ENCODE measurements at regions not wholly inside any gene's neighbourhood (a gene's known extent, or its start where the extent isn't known, plus 50 kb on each side); places are given as distances from the start of the nearest gene placed in this dataset.

- 70 to 74% methylated on average over 7 of the region's 7 CpGs for WGBS, 2 donors
- DNase-seq: no peak
- TF ChIP-seq CTCF (IDR thresholded peaks at IDR 0.05; ENCODE audit: control extremely low read depth, extremely low read depth): no peak
- Histone ChIP-seq H3K9ac (ENCODE audit: insufficient read depth in 1 of 2, low read length in 2 of 2) (no peak overlapping the region), H3K36me3 (ENCODE audit: control insufficient read depth in 4 of 4, insufficient read depth in 4 of 4, low read length in 4 of 4) (no peaks in the 10 kb centered on the region), H3K27ac (ENCODE audit: low read depth in 1 of 2, low read length in 1 of 2) (no peak overlapping the region), H3K9me3 (ENCODE audit: control insufficient read depth in 4 of 4, insufficient read depth in 3 of 4, low read length in 3 of 4) (no peaks in the 10 kb centered on the region), H3K4me1 (ENCODE audit: control insufficient read depth in 5 of 5, insufficient read depth in 5 of 5, low read length in 5 of 5) (no peaks in the 10 kb centered on the region), H3K4me3 (no peak overlapping the region), H3K27me3 (ENCODE audit: control insufficient read depth in 3 of 3, insufficient read depth in 3 of 3, low read length in 2 of 3) (no peaks in the 10 kb centered on the region)
- no peak for ATAC-seq (ENCODE audit: insufficient read depth, low FRiP score)
These were observed 350.5 kb downstream of the LPIN1 start for GRCh38 chr2:12096788-12097449.

GRCh38 chr2:12097859-12098258, 351.4 kb downstream of the LPIN1 start:
- DNase-seq (no peak), ATAC-seq (ENCODE audit: insufficient read depth, low FRiP score) (no peak)
- Histone ChIP-seq H3K9ac (ENCODE audit: insufficient read depth in 1 of 2, low read length in 2 of 2) (no peak overlapping the region), H3K9me3 (ENCODE audit: control insufficient read depth in 4 of 4, insufficient read depth in 3 of 4, low read length in 3 of 4) (no peaks in the 10 kb centered on the region), H3K4me3 (no peak overlapping the region), H3K36me3 (ENCODE audit: control insufficient read depth in 4 of 4, insufficient read depth in 4 of 4, low read length in 4 of 4) (no peaks in the 10 kb centered on the region), H3K27ac (ENCODE audit: low read depth in 1 of 2, low read length in 1 of 2) (no peak overlapping the region), H3K4me1 (ENCODE audit: control insufficient read depth in 5 of 5, insufficient read depth in 5 of 5, low read length in 5 of 5) (no peaks in the 10 kb centered on the region), H3K27me3 (ENCODE audit: control insufficient read depth in 3 of 3, insufficient read depth in 3 of 3, low read length in 2 of 3) (no peaks in the 10 kb centered on the region)
- WGBS, 2 donors: 88 to 89% methylated on average over 7 of the region's 7 CpGs
- no peak for TF ChIP-seq CTCF (IDR thresholded peaks at IDR 0.05; ENCODE audit: control extremely low read depth, extremely low read depth)

- Histone ChIP-seq H3K27me3 (ENCODE audit: control insufficient read depth in 3 of 3, insufficient read depth in 3 of 3, low read length in 2 of 3) (no peaks in the 10 kb centered on the region), H3K27ac (ENCODE audit: low read depth in 1 of 2, low read length in 1 of 2) (no peak overlapping the region), H3K36me3 (ENCODE audit: control insufficient read depth in 4 of 4, insufficient read depth in 4 of 4, low read length in 4 of 4) (no peaks in the 10 kb centered on the region), H3K4me1 (ENCODE audit: control insufficient read depth in 5 of 5, insufficient read depth in 5 of 5, low read length in 5 of 5) (no peaks in the 10 kb centered on the region), H3K4me3 (no peak overlapping the region), H3K9ac (ENCODE audit: insufficient read depth in 1 of 2, low read length in 2 of 2) (no peak overlapping the region), H3K9me3 (ENCODE audit: control insufficient read depth in 4 of 4, insufficient read depth in 3 of 4, low read length in 3 of 4) (no peaks in the 10 kb centered on the region)
- ATAC-seq (ENCODE audit: insufficient read depth, low FRiP score) (no peak), DNase-seq (no peak)
- 82 to 85% methylated on average over 3 of the region's 3 CpGs for WGBS, 2 donors
- TF ChIP-seq CTCF (IDR thresholded peaks at IDR 0.05; ENCODE audit: control extremely low read depth, extremely low read depth): no peak
These were observed 352.9 kb downstream of the LPIN1 start for GRCh38 chr2:12099374-12099773.

- DNase-seq (no peak), ATAC-seq (ENCODE audit: insufficient read depth, low FRiP score) (no peak)
- H3K9me3 ChIP-seq (ENCODE audit: control insufficient read depth in 4 of 4, insufficient read depth in 3 of 4, low read length in 3 of 4): no peaks in the 10 kb centered on the region
- 94 to 96% methylated on average over 2 of the region's 2 CpGs for WGBS, 2 donors
- H3K36me3 ChIP-seq (ENCODE audit: control insufficient read depth in 4 of 4, insufficient read depth in 4 of 4, low read length in 4 of 4): no peaks in the 10 kb centered on the region
- no peak overlapping the region for H3K9ac ChIP-seq (ENCODE audit: insufficient read depth in 1 of 2, low read length in 2 of 2)
- H3K4me3 ChIP-seq: no peak overlapping the region
- no peak overlapping the region for H3K27ac ChIP-seq (ENCODE audit: low read depth in 1 of 2, low read length in 1 of 2)
- TF ChIP-seq CTCF (IDR thresholded peaks at IDR 0.05; ENCODE audit: control extremely low read depth, extremely low read depth): no peak
- no peaks in the 10 kb centered on the region for H3K27me3 ChIP-seq (ENCODE audit: control insufficient read depth in 3 of 3, insufficient read depth in 3 of 3, low read length in 2 of 3)
- H3K4me1 ChIP-seq (ENCODE audit: control insufficient read depth in 5 of 5, insufficient read depth in 5 of 5, low read length in 5 of 5): peaks cover 0 to 7% (median 0%) of the 10 kb centered on the region in 5 donors
These were observed 356.2 kb downstream of the LPIN1 start for GRCh38 chr2:12102679-12103078.

Data from lung (tissue), 11 donors.